SK-N-MC (cell line): ENCODE measurements at regions not wholly inside any gene's neighbourhood (a gene's known extent, or its start where the extent isn't known, plus 50 kb on each side); places are given as distances from the start of the nearest gene placed in this dataset.

ENCODE experiments used
- EZH2 ChIP-seq: fragments of 200-600 bp; sonication (generic); IDR thresholded peaks from one replicate; pipeline ENCODE4 v1.6.1; 2017; ENCODE audit warnings: antibody characterized with exemption
- FOXP2 ChIP-seq: optimal IDR thresholded peaks from 2 replicates; pipeline ENCODE3; 2011; ENCODE audit warnings: mild to moderate bottlenecking, moderate library complexity; ENCODE audit not compliant: insufficient read depth; ENCODE audit errors: extremely low read length, control extremely low read depth
- POLR2AphosphoS5 ChIP-seq: IDR thresholded peaks from 2 replicates; pipeline ENCODE4 v1.6.1; 2012; ENCODE audit warnings: mild to moderate bottlenecking, low read depth, low read length, borderline replicate concordance

GRCh38 chr6:98443633-98444032, 390.7 kb upstream of the POU3F2 start:
- TF ChIP-seq EZH2 (no peak), POLR2AphosphoS5 (no peak), FOXP2 (no peak)
